CD14-positive monocyte (primary cell): ENCODE measurements at regions not wholly inside any gene's neighbourhood (a gene's known extent, or its start where the extent isn't known, plus 50 kb on each side); places are given as distances from the start of the nearest gene placed in this dataset.

Source experiments
- DNase-seq, 3 donors: peaks; one replicate each; pipeline ENCODE4 v3.0.0-alpha.2; 2011 to 2022
- H2AFZ ChIP-seq: 2 replicates; pipeline ENCODE4 v1.6.0; 2012; ENCODE audit warnings: mild to moderate bottlenecking, low read depth, low read length, inconsistent platforms; ENCODE audit not compliant: insufficient read depth, poor library complexity, severe bottlenecking
- H3K27ac ChIP-seq, 2 donors: 1 replicate in 1 of 2; 2 replicates in 1 of 2; pipeline ENCODE4 v1.5.1; 2012 to 2013; ENCODE audit warnings: low read length in 2 of 2, control low read depth in 1 of 2, inconsistent platforms in 1 of 2, low read depth in 1 of 2, mild to moderate bottlenecking in 1 of 2
- H3K27me3 ChIP-seq, 2 donors: one replicate each; pipeline versions ENCODE4 v1.6.0 to v1.6.1; 2011 to 2013; ENCODE audit warnings: low read length in 2 of 2; ENCODE audit not compliant: control insufficient read depth in 2 of 2, insufficient read depth in 2 of 2
- H3K36me3 ChIP-seq, 2 donors: replicated peaks in 1 of 2; 1 replicate in 1 of 2; 2 replicates in 1 of 2; pipeline versions ENCODE4 v1.5.1 to v1.6.1; 2012 to 2013; ENCODE audit warnings: low read length in 2 of 2, control low read depth in 1 of 2, inconsistent platforms in 1 of 2, mild to moderate bottlenecking in 1 of 2; ENCODE audit not compliant: insufficient read depth in 2 of 2, control insufficient read depth in 1 of 2
- H3K4me1 ChIP-seq, 2 donors: 1 replicate in 1 of 2; 2 replicates in 1 of 2; pipeline versions ENCODE4 v1.5.1 to v1.6.1; 2012 to 2013; ENCODE audit warnings: low read length in 2 of 2, control low read depth in 1 of 2, inconsistent platforms in 1 of 2, mild to moderate bottlenecking in 1 of 2, moderate library complexity in 1 of 2; ENCODE audit not compliant: insufficient read depth in 2 of 2, control insufficient read depth in 1 of 2
- H3K4me2 ChIP-seq: replicated peaks from 2 replicates; pipeline ENCODE3; 2012; ENCODE audit warnings: low read length, moderate library complexity, mild to moderate bottlenecking; ENCODE audit not compliant: poor library complexity, severe bottlenecking; ENCODE audit errors: extremely low read depth
- H3K4me3 ChIP-seq, 3 experiments: fragments of 200-600 bp in 1 of 3; sonication (generic) in 1 of 3; replicated peaks in 1 of 3; 1 replicate in 2 of 3; 2 replicates in 1 of 3; pipeline ENCODE4 v1.5.1; 2011 to 2013; ENCODE audit warnings: low read length in 3 of 3, mild to moderate bottlenecking in 3 of 3, control low read depth in 2 of 3, low read depth in 2 of 3, inconsistent platforms in 1 of 3, moderate library complexity in 1 of 3
- H3K79me2 ChIP-seq: 2 replicates; pipeline ENCODE4 v1.6.0; 2012; ENCODE audit warnings: mild to moderate bottlenecking, control low read depth, inconsistent platforms, low read length, moderate library complexity; ENCODE audit not compliant: insufficient read depth
- H3K9ac ChIP-seq: 2 replicates; pipeline ENCODE4 v1.6.0; 2017; ENCODE audit warnings: low read length, mild to moderate bottlenecking; ENCODE audit not compliant: insufficient read depth, poor library complexity, severe bottlenecking
- H3K9me3 ChIP-seq, 2 donors: replicated peaks in 1 of 2; 1 replicate in 1 of 2; 2 replicates in 1 of 2; pipeline versions ENCODE4 v1.5.1 to v1.6.1; 2012 to 2013; ENCODE audit warnings: low read length in 2 of 2, control low read depth in 1 of 2; ENCODE audit not compliant: control insufficient read depth in 1 of 2, insufficient read depth in 1 of 2
- H4K20me1 ChIP-seq: 2 replicates; pipeline ENCODE4 v1.6.0; 2012; ENCODE audit warnings: mild to moderate bottlenecking, low read length, control low read depth, moderate library complexity; ENCODE audit not compliant: insufficient read depth
- H3K27ac Mint-ChIP-seq, 7 donors: one replicate each; pipeline ENCODE4 v1.8.0; 2020; ENCODE audit warnings: mild to moderate bottlenecking in 7 of 7, mixed read lengths in 7 of 7, moderate library complexity in 6 of 7, inconsistent platforms in 2 of 7
- H3K27me3 Mint-ChIP-seq, 3 donors: one replicate each; pipeline ENCODE4 v1.8.0; 2021 to 2022; ENCODE audit warnings: low read depth in 3 of 3, mild to moderate bottlenecking in 3 of 3, mixed read lengths in 3 of 3, moderate library complexity in 3 of 3, inconsistent platforms in 1 of 3
- H3K36me3 Mint-ChIP-seq, 2 donors: one replicate each; pipeline ENCODE4 v1.8.0; 2020; ENCODE audit warnings: mixed read lengths in 2 of 2, inconsistent platforms in 1 of 2, mild to moderate bottlenecking in 1 of 2
- H3K4me1 Mint-ChIP-seq: one replicate; pipeline ENCODE4 v1.8.0; 2020; ENCODE audit warnings: mild to moderate bottlenecking, mixed read lengths
- H3K4me3 Mint-ChIP-seq, 2 donors: one replicate each; pipeline ENCODE4 v1.8.0; 2020; ENCODE audit warnings: mild to moderate bottlenecking in 2 of 2, mixed read lengths in 2 of 2, moderate library complexity in 1 of 2
- H3K9me3 Mint-ChIP-seq, 7 donors: one replicate each; pipeline ENCODE4 v1.8.0; 2020 to 2022; ENCODE audit warnings: mixed read lengths in 7 of 7, mild to moderate bottlenecking in 6 of 7, moderate library complexity in 6 of 7, inconsistent platforms in 2 of 7
- CTCF ChIP-seq: fragments of 200-600 bp; IDR thresholded peaks from one replicate; pipeline ENCODE4 v1.8.0; 2022; ENCODE audit warnings: antibody characterized with exemption, mild to moderate bottlenecking
- WGBS: methylation state at CpG from one replicate; pipeline ENCODE4 v1.1.5; 2013; ENCODE audit warnings: missing lambda C conversion rate; ENCODE audit not compliant: insufficient coverage; 5-methylcytosine and 5-hydroxymethylcytosine counted together
- intact Hi-C, 2 donors: fragments of 100-400 bp; cut with micrococcal nuclease; formaldehyde crosslinking; loops; one replicate each; pipeline versions ENCODE4 v1.15.0 to v1.15.1; 2023

GRCh38 chr15:70254311-70254869 lies 156.7 kb upstream of the TLE3 start:
- intact Hi-C loops, result no loop called here
- WGBS, result 98% methylated on average over 19 of the region's 19 CpGs

GRCh38 chr15:70253461-70254156 lies 155.9 kb upstream of the TLE3 start:
- peaks cover 6% of the 10 kb centered on the region in 2 donors for H3K36me3 Mint-ChIP-seq
- H2AFZ ChIP-seq, result no peak overlapping the region
- no peak overlapping the region for H3K4me3 ChIP-seq
- no peaks in the 10 kb centered on the region for H3K79me2 ChIP-seq
- no peaks in the 10 kb centered on the region for H3K27me3 ChIP-seq
- H3K27ac ChIP-seq, result no peak overlapping the region
- peaks cover 37% of the 10 kb centered on the region for H3K4me1 Mint-ChIP-seq
- DNase-seq, result no peak
- peaks cover 30 to 32% of the 10 kb centered on the region in 2 donors for H3K4me1 ChIP-seq
- 98% methylated on average over 8 of the region's 11 CpGs for WGBS
- no peaks in the 10 kb centered on the region for H3K9me3 Mint-ChIP-seq
- intact Hi-C loops, result no loop called here
- H3K4me3 Mint-ChIP-seq, result no peak overlapping the region
- no peaks in the 10 kb centered on the region for H4K20me1 ChIP-seq
- no peaks in the 10 kb centered on the region for H3K36me3 ChIP-seq
- peak overlapping the region in 2 of 7 donors; percentile 28 to 32 for H3K27ac Mint-ChIP-seq
- H3K27me3 Mint-ChIP-seq, result peaks cover 6 to 11% (median 11%) of the 10 kb centered on the region in 3 donors
- H3K9ac ChIP-seq, result no peak overlapping the region
- H3K4me2 ChIP-seq, result no peak overlapping the region
- H3K9me3 ChIP-seq, result no peaks in the 10 kb centered on the region
- no peak for TF ChIP-seq CTCF

More at GRCh38 chr15:70254311-70254869, 156.7 kb upstream of the TLE3 start:
- H3K4me2 ChIP-seq, result no peak overlapping the region
- Mint-ChIP-seq H3K36me3 (peaks cover 4 to 5% of the 10 kb centered on the region in 2 donors), H3K27ac (peak overlapping the region in 2 of 7 donors; percentile 16 to 30), H3K9me3 (no peaks in the 10 kb centered on the region), H3K4me1 (peaks cover 43% of the 10 kb centered on the region), H3K4me3 (peak overlapping the region in 1 of 2 donors; percentile 35), H3K27me3 (peaks cover 6 to 11% (median 11%) of the 10 kb centered on the region in 3 donors)
- no peak overlapping the region for H3K9ac ChIP-seq
- H3K9me3 ChIP-seq, result no peaks in the 10 kb centered on the region
- H3K4me3 ChIP-seq, result no peak overlapping the region
- H2AFZ ChIP-seq, result no peak overlapping the region
- DNase-seq, result no peak
- H3K27ac ChIP-seq, result no peak overlapping the region
- no peaks in the 10 kb centered on the region for H3K27me3 ChIP-seq
- H3K36me3 ChIP-seq, result no peaks in the 10 kb centered on the region
- H3K4me1 ChIP-seq, result peaks cover 37 to 38% of the 10 kb centered on the region in 2 donors
- no peak for TF ChIP-seq CTCF
- no peaks in the 10 kb centered on the region for H4K20me1 ChIP-seq
- H3K79me2 ChIP-seq, result no peaks in the 10 kb centered on the region
